D721Med (cell line): ENCODE measurements at regions not wholly inside any gene's neighbourhood (a gene's known extent, or its start where the extent isn't known, plus 50 kb on each side); places are given as distances from the start of the nearest gene placed in this dataset.

Experiments
- DNase-seq: peaks from one replicate; pipeline ENCODE4 v3.0.0; 2011; ENCODE audit warnings: low spot score; ENCODE audit not compliant: insufficient read length
- FAIRE-seq: peaks from 2 replicates; lab custom pipeline; 2011; peaks lifted over from hg19 to GRCh38; lab: Jason Lieb, UNC
- TF ChIP-seq, protein P1 (sequence below): IDR thresholded peaks from 2 replicates; pipeline ENCODE4 v1.5.1; 2012; ENCODE audit warnings: mild to moderate bottlenecking, control low read depth; ENCODE audit not compliant: insufficient read depth; ENCODE audit errors: missing control alignments

DNA sequence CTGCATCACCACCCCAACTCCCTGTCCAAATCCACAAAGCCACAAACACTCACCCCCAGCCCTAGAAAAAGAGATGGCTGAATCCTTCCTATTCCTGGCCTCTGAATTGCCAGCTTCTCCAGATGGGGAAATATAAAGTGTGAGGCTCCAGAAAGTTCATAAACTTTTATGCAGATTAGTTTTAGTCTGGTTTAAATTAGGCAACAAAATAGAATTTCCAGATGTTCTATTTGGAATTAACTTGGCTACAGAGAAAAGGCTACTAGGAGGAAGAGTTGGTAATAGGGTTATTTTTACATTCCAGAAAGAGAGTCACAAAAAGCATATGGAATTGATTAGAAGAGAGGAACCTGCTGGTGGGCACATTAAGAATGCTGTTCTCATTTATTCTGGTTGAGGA, 56.0 kb downstream of the EN1 start:
- DNase-seq (no peak), FAIRE-seq (no peak)
- TF ChIP-seq, protein P1, sequence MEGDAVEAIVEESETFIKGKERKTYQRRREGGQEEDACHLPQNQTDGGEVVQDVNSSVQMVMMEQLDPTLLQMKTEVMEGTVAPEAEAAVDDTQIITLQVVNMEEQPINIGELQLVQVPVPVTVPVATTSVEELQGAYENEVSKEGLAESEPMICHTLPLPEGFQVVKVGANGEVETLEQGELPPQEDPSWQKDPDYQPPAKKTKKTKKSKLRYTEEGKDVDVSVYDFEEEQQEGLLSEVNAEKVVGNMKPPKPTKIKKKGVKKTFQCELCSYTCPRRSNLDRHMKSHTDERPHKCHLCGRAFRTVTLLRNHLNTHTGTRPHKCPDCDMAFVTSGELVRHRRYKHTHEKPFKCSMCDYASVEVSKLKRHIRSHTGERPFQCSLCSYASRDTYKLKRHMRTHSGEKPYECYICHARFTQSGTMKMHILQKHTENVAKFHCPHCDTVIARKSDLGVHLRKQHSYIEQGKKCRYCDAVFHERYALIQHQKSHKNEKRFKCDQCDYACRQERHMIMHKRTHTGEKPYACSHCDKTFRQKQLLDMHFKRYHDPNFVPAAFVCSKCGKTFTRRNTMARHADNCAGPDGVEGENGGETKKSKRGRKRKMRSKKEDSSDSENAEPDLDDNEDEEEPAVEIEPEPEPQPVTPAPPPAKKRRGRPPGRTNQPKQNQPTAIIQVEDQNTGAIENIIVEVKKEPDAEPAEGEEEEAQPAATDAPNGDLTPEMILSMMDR: no peak

GRCh38 chr2:118786746-118787145, 60.7 kb downstream of the EN1 start:
- no peak for FAIRE-seq
- DNase-seq: no peak
- TF ChIP-seq, protein P1: no peak

- FAIRE-seq (no peak), DNase-seq (no peak)
- TF ChIP-seq, protein P1: no peak
Observed at GRCh38 chr2:118784860-118785259, 62.6 kb downstream of the EN1 start.

GRCh38 chr2:118779362-118779761, 68.1 kb downstream of the EN1 start:
- DNase-seq: no peak
- TF ChIP-seq, protein P1: no peak
- FAIRE-seq: no peak

DNA sequence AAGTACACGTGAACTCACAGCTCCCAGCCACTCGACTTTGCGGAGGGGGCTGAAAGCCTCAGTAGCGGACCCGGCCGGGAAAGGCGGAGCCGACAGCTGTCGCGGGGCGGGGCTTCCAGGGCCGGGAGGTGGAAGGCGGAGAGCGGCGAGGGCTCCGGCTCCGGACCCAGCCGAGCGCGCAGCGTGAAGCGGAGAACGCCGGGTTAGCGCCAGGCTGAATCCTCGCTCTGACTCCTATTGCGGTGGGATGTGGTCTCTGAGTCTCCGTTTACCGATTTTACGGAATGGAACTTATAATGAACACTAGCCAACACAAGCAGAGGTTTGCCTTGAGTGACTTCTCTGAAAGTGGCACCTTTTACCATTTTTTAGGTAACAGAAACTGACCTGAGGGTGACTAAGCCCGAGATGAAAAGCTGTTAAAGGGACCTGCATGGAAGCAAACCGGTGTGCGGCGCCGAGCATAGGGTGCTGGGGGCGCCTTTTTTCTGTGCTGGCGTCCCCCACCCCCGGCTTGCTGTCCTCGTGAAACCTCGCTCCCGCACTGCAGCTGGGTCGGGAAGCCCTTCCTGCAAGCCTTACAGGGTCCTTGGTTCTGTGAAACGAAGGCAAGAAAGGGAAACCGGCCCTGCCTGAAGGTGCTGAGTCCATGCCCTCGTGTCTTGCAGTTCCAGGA, 72.9 kb downstream of the EN1 start:
- DNase-seq (no peak), FAIRE-seq (no peak)
- TF ChIP-seq, protein P1: no peak

GRCh38 chr2:118773826-118774225, 73.6 kb downstream of the EN1 start:
- FAIRE-seq (no peak), DNase-seq (no peak)
- TF ChIP-seq, protein P1: no peak

- TF ChIP-seq, protein P1: no peak
- no peak for DNase-seq
- FAIRE-seq: no peak
Observed at GRCh38 chr2:118772487-118773200, 74.8 kb downstream of the EN1 start.
